A549 (cell line): ENCODE measurements at regions not wholly inside any gene's neighbourhood (a gene's known extent, or its start where the extent isn't known, plus 50 kb on each side); places are given as distances from the start of the nearest gene placed in this dataset.
"Not testable (repeated sequence)": the region's sequence is repeated elsewhere in the genome, so short reads cannot be mapped to it uniquely, and the experiment has no call there.

Source experiments
- ATAC-seq, 2 experiments: fragments of 200-7000 bp in 1 of 2; fragments of >200 bp in 1 of 2; cut with Nextera tagmentation in 1 of 2; cut with Tn5 transposase in 1 of 2; 3 replicates each; pipeline versions ENCODE4 v1.8.0 to v1.9.1; 2018 to 2020; ENCODE audit warnings: mild to moderate bottlenecking in 1 of 2, moderate library complexity in 1 of 2
- CTCF ChIA-PET: fragments of 300-600 bp; sonication (Branson Sonifier 250); formaldehyde crosslinking; extraction: SDS; loops from one replicate; lab custom pipeline; 2021; ENCODE audit warnings: antibody characterized with exemption, inconsistent platforms; lab: Yijun Ruan, JAX
- POLR2A ChIA-PET: fragments of 350-600 bp; formaldehyde crosslinking; extraction: SDS; loops from one replicate; lab custom pipeline; 2021; ENCODE audit warnings: antibody characterized with exemption, inconsistent platforms; lab: Yijun Ruan, JAX
- DNase-seq, 2 experiments: peaks; one replicate each; pipeline versions ENCODE4 v3.0.0 to v3.0.0-alpha.2; 2011 to 2016; ENCODE audit warnings: low read depth in 1 of 2, low spot score in 1 of 2
- FAIRE-seq: peaks from 2 replicates; lab custom pipeline; 2011; peaks lifted over from hg19 to GRCh38; lab: Jason Lieb, UNC
- H3K27ac ChIP-seq, 2 experiments: fragments of >200 bp; sonication (Bioruptor Twin); formaldehyde crosslinking; 3 replicates each; pipeline ENCODE4 v1.5.1; 2016 to 2017
- H3K4me1 ChIP-seq: fragments of >200 bp; sonication (Bioruptor Twin); formaldehyde crosslinking; 3 replicates; pipeline ENCODE4 v1.6.1; 2016
- H3K4me2 ChIP-seq: fragments of >200 bp; sonication (Bioruptor Twin); formaldehyde crosslinking; 3 replicates; pipeline ENCODE4 v1.6.1; 2016
- H3K4me3 ChIP-seq: fragments of >200 bp; sonication (Bioruptor Twin); formaldehyde crosslinking; 3 replicates; pipeline ENCODE4 v1.5.1; 2016
- H3K9me3 ChIP-seq: fragments of >200 bp; sonication (Bioruptor Twin); formaldehyde crosslinking; 3 replicates; pipeline ENCODE4 v1.6.1; 2016
- CBX2 ChIP-seq: fragments of 200-600 bp; sonication (generic); IDR thresholded peaks from 2 replicates; pipeline ENCODE4 v1.6.1; 2016; ENCODE audit warnings: low read depth, mild to moderate bottlenecking, borderline replicate concordance
- CEBPB ChIP-seq, 2 experiments: fragments of >200 bp in 1 of 2; sonication (Bioruptor Twin) in 1 of 2; formaldehyde crosslinking in 1 of 2; IDR thresholded peaks; 2 replicates each; pipeline ENCODE4 v1.6.1; 2012 to 2016
- EHMT2 ChIP-seq: fragments of 200-600 bp; sonication (generic); IDR thresholded peaks from 2 replicates; pipeline ENCODE4 v1.6.1; 2016; ENCODE audit warnings: antibody characterized with exemption, low read depth, mild to moderate bottlenecking, moderate library complexity
- FOSL2 ChIP-seq, 2 experiments: fragments of 450-650 bp in 1 of 2; fragments of >200 bp in 1 of 2; sonication (Bioruptor Twin) in 1 of 2; formaldehyde crosslinking; IDR thresholded peaks; 2 replicates each; pipeline versions ENCODE4 v1.5.0 to v1.6.1; 2016 to 2020; ENCODE audit warnings: mild to moderate bottlenecking in 1 of 2, moderate library complexity in 1 of 2
- GATA3 ChIP-seq: IDR thresholded peaks from 2 replicates; pipeline ENCODE4 v1.6.1; 2012; ENCODE audit warnings: borderline replicate concordance
- HMGXB4 ChIP-seq: fragments of 250-450 bp; sonication (Bioruptor Pico); IDR thresholded peaks from 2 replicates; pipeline ENCODE4 v1.5.0; 2021; ENCODE audit warnings: mild to moderate bottlenecking, moderate library complexity, borderline replicate concordance
- HOXB5 ChIP-seq: fragments of 250-450 bp; sonication (Bioruptor Pico); IDR thresholded peaks from 2 replicates; pipeline ENCODE4 v1.5.0; 2020; ENCODE audit warnings: mild to moderate bottlenecking, moderate library complexity
- KDM5A ChIP-seq: fragments of 200-600 bp; sonication (generic); IDR thresholded peaks from 2 replicates; pipeline ENCODE4 v1.6.1; 2016; ENCODE audit warnings: antibody characterized with exemption, mild to moderate bottlenecking
- MAX ChIP-seq: IDR thresholded peaks from 2 replicates; pipeline ENCODE4 v1.6.1; 2012
- NFE2L2 ChIP-seq: fragments of 150-350 bp; conservative IDR thresholded peaks from 2 replicates; pipeline ENCODE4 v1.6.1; 2014; ENCODE audit warnings: low read length
- NPAS2 ChIP-seq: fragments of 250-450 bp; sonication (Bioruptor Pico); IDR thresholded peaks from 2 replicates; pipeline ENCODE4 v1.8.0; 2022; ENCODE audit warnings: mild to moderate bottlenecking, moderate library complexity, borderline replicate concordance
- PHF8 ChIP-seq: fragments of 200-600 bp; sonication (generic); IDR thresholded peaks from 2 replicates; pipeline ENCODE4 v1.6.1; 2016; ENCODE audit warnings: low read depth, mild to moderate bottlenecking, antibody characterized with exemption, moderate library complexity, borderline replicate concordance
- RAD21 ChIP-seq, 2 experiments: fragments of >200 bp in 1 of 2; sonication (Bioruptor Twin) in 1 of 2; formaldehyde crosslinking in 1 of 2; IDR thresholded peaks in 1 of 2; conservative IDR thresholded peaks in 1 of 2; 2 replicates in 1 of 2; 3 replicates in 1 of 2; pipeline ENCODE4 v1.6.1; 2012 to 2018; ENCODE audit warnings: inconsistent platforms in 1 of 2
- REST ChIP-seq: fragments of 200-600 bp; sonication (generic); IDR thresholded peaks from 2 replicates; pipeline ENCODE4 v1.6.1; 2016; ENCODE audit warnings: antibody characterized with exemption, mild to moderate bottlenecking, moderate library complexity
- RFX5 ChIP-seq: fragments of 450-650 bp; IDR thresholded peaks from 2 replicates; pipeline ENCODE4 v1.7.1; 2014; ENCODE audit warnings: antibody characterized with exemption, mild to moderate bottlenecking, moderate library complexity
- RNF2 ChIP-seq: fragments of 200-600 bp; sonication (generic); IDR thresholded peaks from 2 replicates; pipeline ENCODE4 v1.6.1; 2016; ENCODE audit warnings: low read depth, mild to moderate bottlenecking, antibody characterized with exemption, moderate library complexity, borderline replicate concordance
- SREBF2 ChIP-seq: fragments of 450-650 bp; IDR thresholded peaks from 2 replicates; pipeline ENCODE4 v1.6.1; 2014; ENCODE audit warnings: mild to moderate bottlenecking, moderate library complexity
- TP53 ChIP-seq: fragments of 250-450 bp; sonication (Bioruptor Pico); IDR thresholded peaks from 2 replicates; pipeline ENCODE4 v1.5.0; 2021; ENCODE audit warnings: mild to moderate bottlenecking, moderate library complexity
- USF2 ChIP-seq: fragments of 450-650 bp; IDR thresholded peaks from 2 replicates; pipeline ENCODE4 v1.6.1; 2014; ENCODE audit warnings: antibody characterized with exemption
- ZC3H11A ChIP-seq: fragments of 450-650 bp; IDR thresholded peaks from 2 replicates; pipeline ENCODE4 v1.6.1; 2014; ENCODE audit warnings: antibody characterized with exemption, mild to moderate bottlenecking
- WGBS: methylation state at CpG from one replicate; pipeline ENCODE4 v1.1.6; 2017; ENCODE audit errors: missing lambda C conversion rate; 5-methylcytosine and 5-hydroxymethylcytosine counted together
- TF ChIP-seq, protein P1 (sequence below): fragments of 250-450 bp; sonication (Bioruptor Pico); IDR thresholded peaks from 2 replicates; pipeline ENCODE4 v1.5.0; 2020; ENCODE audit warnings: low read depth, mild to moderate bottlenecking, moderate library complexity

- 55% methylated on average over 3 of the region's 3 CpGs for WGBS
- no peak overlapping the region for H3K27ac ChIP-seq
- H3K4me2 ChIP-seq: no peak overlapping the region
- H3K9me3 ChIP-seq: no peaks in the 10 kb centered on the region
- no peak overlapping the region for H3K4me3 ChIP-seq
- ChIA-PET CTCF (interaction anchor here (1.4 kb wide), 1 partner anchor 135 kb away, joined by 3 read pairs; no protein-coding TSS in a partner anchor), POLR2A (no interaction called here)
- H3K4me1 ChIP-seq: no peaks in the 10 kb centered on the region
- FAIRE-seq (no peak), ATAC-seq (no peak)
- TF ChIP-seq RAD21 (conservative IDR thresholded peaks at IDR 0.05 in 1 of 2, IDR thresholded peaks at IDR 0.05 in 1 of 2) (no peak), TP53 (no peak), GATA3 (no peak), EHMT2 (no peak), FOSL2 (IDR thresholded peaks at IDR 0.05) (no peak), FOSL2 (CRISPR knock-in tag; IDR thresholded peaks at IDR 0.05) (no peak)
- TF ChIP-seq, all 56 proteins: peak for 0
- no peak for DNase-seq
Measured at GRCh38 chr3:124149771-124150170, 157.8 kb upstream of the ROPN1 start.

DNA sequence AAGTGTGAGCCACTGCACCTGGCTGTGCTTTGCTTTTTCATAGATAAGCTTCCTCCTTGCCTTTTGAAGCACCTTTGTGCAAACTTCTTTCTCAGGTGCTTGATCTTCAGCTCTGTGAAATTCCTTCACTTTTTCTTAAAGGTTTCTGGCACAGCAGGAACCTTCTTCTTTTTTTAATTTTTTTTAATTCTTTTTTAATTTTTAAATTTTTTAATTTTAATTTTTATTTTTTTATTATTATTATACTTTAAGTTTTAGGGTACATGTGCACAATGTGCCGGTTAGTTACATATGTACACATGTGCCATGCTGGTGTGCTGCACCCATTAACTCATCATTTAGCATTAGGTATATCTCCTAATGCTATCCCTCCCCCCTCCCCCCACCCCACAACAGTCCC lies 161.0 kb upstream of the ROPN1 start:
- H3K4me3 ChIP-seq, H3K9me3 ChIP-seq, FAIRE-seq, H3K27ac ChIP-seq, ATAC-seq, H3K4me1 ChIP-seq, H3K4me2 ChIP-seq, POLR2A ChIA-PET, DNase-seq: not testable (repeated sequence)
- 92% methylated on average over 1 of the region's 1 CpG for WGBS
- CTCF ChIA-PET: interaction anchor here (0.7 to 1.2 kb wide), 2 partner anchors 50 to 139 kb away, joined by 3 read pairs; no protein-coding TSS in a partner anchor

DNA sequence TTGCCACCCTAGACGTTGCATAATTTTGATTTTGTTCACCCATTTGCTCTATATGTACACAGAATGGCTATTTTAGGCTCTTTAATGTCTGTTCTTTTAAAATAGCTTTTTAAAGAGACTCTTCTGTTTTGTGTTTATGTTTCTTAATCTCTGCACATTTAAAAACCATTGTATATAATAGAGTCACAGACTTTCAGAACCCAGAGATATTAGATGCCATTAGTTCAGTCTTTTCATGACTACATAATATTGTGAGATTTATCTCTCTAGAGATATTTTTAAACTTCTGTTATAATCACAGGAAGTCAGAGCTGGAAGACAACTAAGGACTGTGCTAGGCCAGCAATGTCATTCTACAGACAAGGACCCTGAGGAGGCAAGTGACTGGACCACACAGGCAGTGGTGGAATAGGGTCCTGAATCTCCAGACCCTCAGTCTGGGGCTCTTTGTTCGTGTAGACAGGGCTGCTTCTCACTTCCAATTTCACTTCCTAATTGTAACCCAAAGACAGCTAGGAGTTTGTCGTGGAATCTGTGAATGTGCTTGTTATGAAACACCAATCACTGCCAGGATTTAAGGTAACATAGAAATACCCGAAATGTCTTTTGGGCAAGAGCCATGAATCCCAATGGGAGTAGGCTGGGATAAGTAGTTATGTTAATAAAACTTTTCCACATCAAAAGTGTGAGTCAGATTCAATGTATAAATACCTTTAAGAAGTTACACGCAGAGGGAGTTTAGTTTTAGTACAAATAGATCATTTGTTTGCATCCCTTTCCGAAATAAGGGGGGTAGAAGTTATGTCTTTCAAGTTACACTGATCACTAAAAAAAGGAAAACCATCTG lies 165.2 kb upstream of the ROPN1 start:
- Histone ChIP-seq H3K4me1 (no peaks in the 10 kb centered on the region), H3K4me2 (no peak overlapping the region), H3K27ac (no peak overlapping the region), H3K4me3 (no peak overlapping the region), H3K9me3 (no peaks in the 10 kb centered on the region)
- CTCF ChIA-PET: interaction anchor here (0.7 kb wide), 1 partner anchor 24 kb away, joined by 3 read pairs; no protein-coding TSS in a partner anchor
- DNase-seq (no peak), FAIRE-seq (no peak), ATAC-seq (no peak)
- TF ChIP-seq RFX5 (no peak), KDM5A (no peak), NFE2L2 (no peak), NPAS2 (CRISPR knock-in tag) (no peak), MAX (no peak), ZC3H11A (no peak), RNF2 (no peak), REST (no peak)
- under 1% methylated on average over 6 of the region's 6 CpGs for WGBS
- POLR2A ChIA-PET: no interaction called here

- H3K4me2 ChIP-seq: no peak overlapping the region
- CTCF ChIA-PET: no interaction called here
- no peaks in the 10 kb centered on the region for H3K4me1 ChIP-seq
- no peak overlapping the region for H3K27ac ChIP-seq
- H3K9me3 ChIP-seq: no peaks in the 10 kb centered on the region
- 6% methylated on average over 3 of the region's 3 CpGs for WGBS
- no peak for FAIRE-seq
- no peak for ATAC-seq
- POLR2A ChIA-PET: no interaction called here
- H3K4me3 ChIP-seq: no peak overlapping the region
- DNase-seq: no peak
- no peak for TF ChIP-seq CEBPB (IDR thresholded peaks at IDR 0.05)
- TF ChIP-seq, protein P1, sequence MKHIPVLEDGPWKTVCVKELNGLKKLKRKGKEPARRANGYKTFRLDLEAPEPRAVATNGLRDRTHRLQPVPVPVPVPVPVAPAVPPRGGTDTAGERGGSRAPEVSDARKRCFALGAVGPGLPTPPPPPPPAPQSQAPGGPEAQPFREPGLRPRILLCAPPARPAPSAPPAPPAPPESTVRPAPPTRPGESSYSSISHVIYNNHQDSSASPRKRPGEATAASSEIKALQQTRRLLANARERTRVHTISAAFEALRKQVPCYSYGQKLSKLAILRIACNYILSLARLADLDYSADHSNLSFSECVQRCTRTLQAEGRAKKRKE (CRISPR knock-in tag): no peak
- TF ChIP-seq PHF8: no peak
- no peak for TF ChIP-seq RFX5
- TF ChIP-seq USF2: no peak
- no peak for TF ChIP-seq HOXB5 (CRISPR knock-in tag)
- no peak for TF ChIP-seq FOSL2 (IDR thresholded peaks at IDR 0.05)
- no peak for TF ChIP-seq FOSL2 (CRISPR knock-in tag; IDR thresholded peaks at IDR 0.05)
- no peak for TF ChIP-seq CBX2
- no peak for TF ChIP-seq SREBF2
- TF ChIP-seq HMGXB4 (CRISPR knock-in tag): no peak
Measured at GRCh38 chr3:124157748-124158147, 165.8 kb upstream of the ROPN1 start.
